GM13977 (cell line): ENCODE measurements at regions not wholly inside any gene's neighbourhood (a gene's known extent, or its start where the extent isn't known, plus 50 kb on each side); places are given as distances from the start of the nearest gene placed in this dataset.
A peak's percentile ranks its signal among the peaks of the same experiment; 100 is the strongest.

ENCODE experiments used
- DNase-seq: peaks from one replicate; pipeline ENCODE4 v3.0.0; 2012; ENCODE audit warnings: low spot score
- in situ Hi-C: fragments of 300-500 bp; cut with MboI; formaldehyde crosslinking; loops from one replicate; pipeline ENCODE4 v1.12.0; 2022; ENCODE audit warnings: low sequenced_read_pairs, low pct_unique_long_range_greater_than_20kb, mixed read lengths, inconsistent platforms; ENCODE audit not compliant: unreplicated experiment
- TF ChIP-seq, protein P1 (sequence below): IDR thresholded peaks from 2 replicates; pipeline ENCODE4 v1.5.1; 2012; ENCODE audit warnings: mild to moderate bottlenecking, control low read depth; ENCODE audit not compliant: insufficient read depth; ENCODE audit errors: extremely low read depth, missing control alignments

DNA sequence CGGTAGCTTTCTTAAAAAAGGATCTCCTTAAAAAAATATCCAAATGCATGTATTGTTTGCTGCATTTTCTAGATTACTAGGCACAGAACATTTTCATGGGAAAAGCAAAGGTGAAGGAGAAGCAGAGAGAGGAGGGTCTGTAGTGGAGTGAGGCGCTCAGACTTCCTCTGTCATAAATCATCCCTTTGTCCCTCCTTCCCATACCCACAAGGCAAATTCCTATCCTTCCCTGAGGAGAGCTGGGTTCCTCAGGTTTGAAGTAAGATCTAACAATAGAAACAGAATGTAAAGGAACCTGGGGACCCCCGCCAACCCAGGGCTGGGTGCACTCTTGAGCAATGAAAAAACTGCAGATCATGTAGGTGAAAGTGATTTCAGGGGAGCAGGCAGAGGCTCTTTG, 149.2 kb upstream of the ANKH start:
- in situ Hi-C loops = loop anchor here (25.0 kb wide), 1 partner anchor 658 kb away; no protein-coding TSS in a partner anchor
- TF ChIP-seq, protein P1, sequence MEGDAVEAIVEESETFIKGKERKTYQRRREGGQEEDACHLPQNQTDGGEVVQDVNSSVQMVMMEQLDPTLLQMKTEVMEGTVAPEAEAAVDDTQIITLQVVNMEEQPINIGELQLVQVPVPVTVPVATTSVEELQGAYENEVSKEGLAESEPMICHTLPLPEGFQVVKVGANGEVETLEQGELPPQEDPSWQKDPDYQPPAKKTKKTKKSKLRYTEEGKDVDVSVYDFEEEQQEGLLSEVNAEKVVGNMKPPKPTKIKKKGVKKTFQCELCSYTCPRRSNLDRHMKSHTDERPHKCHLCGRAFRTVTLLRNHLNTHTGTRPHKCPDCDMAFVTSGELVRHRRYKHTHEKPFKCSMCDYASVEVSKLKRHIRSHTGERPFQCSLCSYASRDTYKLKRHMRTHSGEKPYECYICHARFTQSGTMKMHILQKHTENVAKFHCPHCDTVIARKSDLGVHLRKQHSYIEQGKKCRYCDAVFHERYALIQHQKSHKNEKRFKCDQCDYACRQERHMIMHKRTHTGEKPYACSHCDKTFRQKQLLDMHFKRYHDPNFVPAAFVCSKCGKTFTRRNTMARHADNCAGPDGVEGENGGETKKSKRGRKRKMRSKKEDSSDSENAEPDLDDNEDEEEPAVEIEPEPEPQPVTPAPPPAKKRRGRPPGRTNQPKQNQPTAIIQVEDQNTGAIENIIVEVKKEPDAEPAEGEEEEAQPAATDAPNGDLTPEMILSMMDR = no peak
- no peak for DNase-seq

DNA sequence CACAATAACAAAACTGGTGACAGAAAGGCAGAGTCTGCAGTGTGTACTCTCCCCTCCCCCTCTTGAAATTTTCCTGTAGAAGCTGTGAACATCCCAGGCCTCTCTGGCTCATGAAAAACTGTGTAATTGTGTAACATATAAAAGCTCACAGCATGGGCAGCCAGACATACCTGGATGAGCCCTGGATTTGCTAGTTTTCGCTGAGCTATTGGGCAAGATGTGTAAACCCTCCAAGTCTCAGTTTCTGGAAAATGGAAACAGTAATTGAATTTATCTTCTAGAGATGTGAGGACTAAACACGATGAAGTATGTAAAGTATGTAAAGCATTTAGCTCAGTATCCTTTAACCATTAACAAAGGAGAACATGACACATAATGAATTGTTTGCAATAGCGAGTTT, 143.2 kb upstream of the ANKH start:
- DNase-seq = no peak
- in situ Hi-C loops = loop anchor here (25.0 kb wide), 1 partner anchor 653 kb away; no protein-coding TSS in a partner anchor
- TF ChIP-seq, protein P1 = no peak

DNA sequence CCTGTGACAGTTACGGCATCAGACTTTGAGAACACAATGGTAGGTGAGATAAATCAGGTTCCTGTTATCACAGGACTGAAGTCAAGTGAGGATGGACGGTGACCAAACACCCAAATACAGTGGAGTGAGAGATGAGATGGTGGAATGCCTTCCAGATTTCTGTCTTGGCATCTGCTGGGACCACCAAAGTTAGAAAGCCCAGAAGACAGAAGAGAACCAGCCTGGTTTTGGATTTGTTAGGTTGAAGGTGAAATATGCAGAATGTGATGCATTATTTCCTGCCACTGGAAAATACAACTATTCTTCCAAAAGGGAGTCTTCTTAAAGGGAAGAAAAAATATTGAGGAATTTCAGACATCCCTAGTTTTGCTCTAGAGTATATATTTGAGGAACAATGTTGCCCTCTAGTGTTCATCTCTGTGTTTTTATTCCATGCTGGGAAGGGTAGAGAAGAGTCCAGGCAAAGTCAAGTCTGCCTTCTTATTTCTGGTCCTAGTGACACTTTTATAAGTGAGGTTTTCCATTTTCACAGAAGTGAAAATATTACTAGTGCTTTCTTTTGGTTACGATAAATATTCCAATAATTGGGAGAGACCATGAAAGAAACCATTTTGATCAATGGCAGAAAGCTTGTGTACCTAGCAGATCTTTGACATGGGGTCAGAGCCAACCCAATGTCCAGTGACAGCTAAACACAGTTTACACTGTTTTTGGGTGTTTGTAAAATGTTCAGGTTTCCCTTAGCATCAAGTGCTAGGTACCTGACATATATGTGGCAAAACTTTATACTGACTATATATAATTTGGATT, 142.3 kb upstream of the ANKH start:
- in situ Hi-C loops = loop anchor here (25.0 kb wide), 1 partner anchor 652 kb away; no protein-coding TSS in a partner anchor
- TF ChIP-seq, protein P1 = peak; percentile 68
- peak; percentile 34 for DNase-seq

DNA sequence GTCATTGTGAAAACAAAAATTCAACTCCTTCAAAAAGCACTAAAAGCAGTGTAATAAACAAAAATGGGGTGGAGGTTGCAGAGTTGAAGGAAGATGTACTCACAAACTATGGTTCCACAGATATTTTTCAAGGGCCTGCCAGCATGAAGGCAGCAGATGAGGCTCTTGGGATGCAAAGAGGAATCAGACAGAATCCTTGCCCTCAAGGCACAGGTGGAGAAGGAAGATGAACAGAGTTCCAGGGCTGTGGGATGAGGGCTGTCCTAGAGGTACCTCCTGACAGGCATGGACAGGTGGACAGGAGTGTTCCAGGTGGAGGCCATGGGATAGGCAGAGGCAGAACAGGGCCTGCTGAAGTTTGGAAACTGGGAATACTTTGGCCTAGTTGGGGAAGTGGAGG, 140.5 kb upstream of the ANKH start:
- in situ Hi-C loops = loop anchor here (25.0 kb wide), 1 partner anchor 650 kb away; no protein-coding TSS in a partner anchor
- TF ChIP-seq, protein P1 = no peak
- DNase-seq = no peak

DNA sequence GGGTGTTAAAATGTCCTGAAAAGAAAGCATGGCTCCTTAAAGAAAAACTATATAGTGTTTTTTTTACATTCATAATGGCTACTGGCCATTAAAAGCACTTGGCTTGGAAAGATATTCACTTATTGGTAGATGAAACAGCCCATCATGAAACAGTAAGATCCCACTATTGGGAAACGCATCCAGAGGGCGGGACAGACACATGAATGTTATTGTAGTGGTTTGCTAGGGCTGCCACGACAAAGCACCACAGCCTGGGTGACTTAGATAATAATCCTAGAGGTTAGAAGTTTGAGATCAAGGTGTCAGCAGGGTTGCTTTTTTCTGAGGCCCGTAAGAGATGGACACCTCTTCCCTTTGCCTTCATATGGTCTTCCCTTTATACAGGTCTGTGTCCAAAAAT, 139.4 kb upstream of the ANKH start:
- TF ChIP-seq, protein P1 = no peak
- no peak for DNase-seq
- in situ Hi-C loops = loop anchor here (25.0 kb wide), 1 partner anchor 649 kb away; no protein-coding TSS in a partner anchor

DNA sequence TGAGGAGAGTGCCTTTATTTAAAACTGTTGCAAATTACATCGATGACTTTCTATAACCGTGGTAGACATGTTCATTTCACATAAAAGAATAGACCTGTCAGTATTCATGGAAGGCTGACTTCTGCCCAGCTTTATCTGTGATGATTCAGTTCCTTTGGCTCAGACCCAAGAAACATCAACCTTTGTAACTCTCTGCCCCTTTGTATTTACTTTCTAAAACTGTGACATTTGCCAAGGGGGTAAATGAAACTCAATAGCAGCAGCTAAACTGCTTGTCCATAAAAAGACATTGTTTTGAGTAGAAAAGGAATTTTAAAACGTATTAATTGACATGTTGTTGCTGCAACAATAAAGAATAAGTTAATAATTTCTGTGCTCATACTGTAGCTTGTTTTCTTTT, 137.8 kb upstream of the ANKH start:
- no peak for DNase-seq
- in situ Hi-C loops = loop anchor here (10.0 to 25.0 kb wide), 2 partner anchors 285 to 647 kb away; no protein-coding TSS in a partner anchor
- TF ChIP-seq, protein P1 = no peak
